Calu3 (cell line): ENCODE measurements at regions not wholly inside any gene's neighbourhood (a gene's known extent, or its start where the extent isn't known, plus 50 kb on each side); places are given as distances from the start of the nearest gene placed in this dataset.

Experiments
- BruUV-seq: library from RNA; stranded (reverse); fragments of 400-500 nt; replicated peaks from 2 replicates; lab custom pipeline; 2021; lab: Mats Ljungman, UMichigan
- CTCF ChIA-PET: fragments of 300-600 bp; sonication (Branson Sonifier 250); formaldehyde crosslinking; loops from one replicate; lab custom pipeline; 2022; ENCODE audit warnings: antibody characterized with exemption; lab: Charles Lee
- DNase-seq: peaks from one replicate; pipeline ENCODE4 v3.0.0; 2022
- H3K27ac Mint-ChIP-seq: one replicate; pipeline ENCODE4 v1.8.0; 2022; ENCODE audit warnings: mixed read lengths; ENCODE audit not compliant: unreplicated experiment
- H3K27me3 Mint-ChIP-seq: one replicate; pipeline ENCODE4 v1.8.0; 2022; ENCODE audit warnings: mixed read lengths; ENCODE audit not compliant: unreplicated experiment
- H3K36me3 Mint-ChIP-seq: one replicate; pipeline ENCODE4 v1.8.0; 2022; ENCODE audit warnings: mild to moderate bottlenecking, moderate library complexity, mixed read lengths; ENCODE audit not compliant: insufficient read depth, unreplicated experiment
- H3K4me1 Mint-ChIP-seq: one replicate; pipeline ENCODE4 v1.8.0; 2022; ENCODE audit warnings: mild to moderate bottlenecking, low read depth, mixed read lengths; ENCODE audit not compliant: unreplicated experiment
- H3K4me3 Mint-ChIP-seq: one replicate; pipeline ENCODE4 v1.8.0; 2022; ENCODE audit warnings: mild to moderate bottlenecking, low read depth, moderate library complexity, mixed read lengths; ENCODE audit not compliant: unreplicated experiment
- H3K9me3 Mint-ChIP-seq: one replicate; pipeline ENCODE4 v1.8.0; 2022; ENCODE audit warnings: low read depth, mixed read lengths; ENCODE audit not compliant: unreplicated experiment
- CTCF ChIP-seq: fragments of 200-600 bp; IDR thresholded peaks from one replicate; pipeline ENCODE4 v1.8.0; 2022; ENCODE audit warnings: antibody characterized with exemption; ENCODE audit not compliant: unreplicated experiment
- intact Hi-C: fragments of 100-400 bp; cut with micrococcal nuclease; formaldehyde crosslinking; loops from one replicate; pipeline ENCODE4 v1.10.0; 2022; ENCODE audit not compliant: unreplicated experiment

DNA sequence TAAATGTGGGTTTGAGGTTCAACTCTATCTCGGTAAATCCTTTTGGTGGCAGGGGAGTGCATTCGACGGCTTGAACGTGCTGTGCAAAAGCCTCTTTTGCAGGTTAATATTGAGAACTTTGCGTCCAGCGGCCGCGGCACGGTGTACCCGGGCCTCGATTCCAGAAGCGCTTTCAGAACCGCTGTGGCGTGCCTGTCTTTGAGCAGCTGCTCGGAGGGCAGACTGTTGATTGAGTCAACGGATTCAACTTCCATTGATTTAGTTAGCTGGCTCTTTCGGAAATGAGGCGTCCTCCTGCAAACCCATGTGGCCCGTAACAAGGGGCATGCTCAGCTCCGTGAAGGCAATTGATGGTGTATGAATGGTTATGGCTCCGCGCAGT, 1247.8 kb downstream of the BRD1 start:
- H3K27me3 Mint-ChIP-seq, result no peaks in the 10 kb centered on the region
- no TSS peak for BruUV-seq
- DNase-seq, result no peak
- H3K27ac Mint-ChIP-seq, result no peak overlapping the region
- no peaks in the 10 kb centered on the region for H3K4me1 Mint-ChIP-seq
- TF ChIP-seq CTCF, result no peak
- no peak overlapping the region for H3K4me3 Mint-ChIP-seq
- intact Hi-C loops, result no loop called here
- peaks cover 5% of the 10 kb centered on the region for H3K9me3 Mint-ChIP-seq
- H3K36me3 Mint-ChIP-seq, result no peaks in the 10 kb centered on the region
- CTCF ChIA-PET, result no interaction called here

DNA sequence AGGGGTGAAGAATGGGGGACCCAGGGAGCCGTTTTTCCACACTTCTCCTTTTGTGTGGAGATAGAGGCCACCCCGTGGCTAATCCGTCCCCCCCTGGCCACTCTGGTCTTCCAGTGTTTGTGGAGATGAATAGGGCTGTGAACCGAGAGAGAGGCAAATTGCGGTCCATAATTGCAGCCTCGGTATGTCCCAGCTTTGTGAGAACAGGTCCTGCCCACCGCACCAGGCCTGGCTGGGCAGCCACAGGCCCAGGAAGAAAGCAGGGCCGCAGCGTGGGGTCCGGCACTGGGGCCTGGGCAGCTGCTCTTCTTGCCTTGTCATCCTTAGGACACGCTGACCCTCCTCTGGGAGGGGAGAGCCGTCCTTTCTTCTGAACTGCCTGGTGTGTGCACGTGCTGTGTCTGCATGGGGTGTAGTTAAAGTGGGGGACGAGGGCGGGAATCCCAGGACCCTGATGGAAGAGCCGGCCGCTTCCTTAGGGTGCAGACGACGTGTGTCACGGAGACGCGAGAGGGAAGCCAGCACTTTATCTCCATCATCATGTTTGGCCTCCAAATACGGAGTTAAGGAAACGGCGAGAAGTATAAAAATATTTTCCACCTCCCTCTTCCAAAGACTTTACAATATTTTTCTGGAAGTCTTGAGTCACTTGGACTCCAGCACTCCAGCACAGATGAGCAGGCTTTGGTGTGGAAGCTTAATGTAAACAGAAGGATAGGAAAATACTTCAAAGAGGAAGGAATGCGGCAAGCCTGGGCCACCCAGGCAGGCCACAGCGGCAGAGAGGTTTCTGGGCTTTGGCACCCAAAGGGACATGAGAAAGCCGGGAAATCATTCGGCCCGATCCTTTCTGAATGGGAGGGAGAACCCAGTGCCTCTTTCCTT, 1248.4 kb downstream of the BRD1 start:
- Mint-ChIP-seq H3K36me3 (no peaks in the 10 kb centered on the region), H3K27ac (no peak overlapping the region), H3K27me3 (no peaks in the 10 kb centered on the region), H3K9me3 (peaks cover 5% of the 10 kb centered on the region), H3K4me3 (no peak overlapping the region), H3K4me1 (no peaks in the 10 kb centered on the region)
- no peak for TF ChIP-seq CTCF
- intact Hi-C loops, result no loop called here
- CTCF ChIA-PET, result no interaction called here
- BruUV-seq, result no TSS peak
- no peak for DNase-seq

- H3K4me1 Mint-ChIP-seq, result no peaks in the 10 kb centered on the region
- intact Hi-C loops, result no loop called here
- H3K27ac Mint-ChIP-seq, result no peak overlapping the region
- CTCF ChIA-PET, result no interaction called here
- H3K36me3 Mint-ChIP-seq, result no peaks in the 10 kb centered on the region
- no TSS peak for BruUV-seq
- TF ChIP-seq CTCF, result no peak
- H3K4me3 Mint-ChIP-seq, result no peak overlapping the region
- DNase-seq, result no peak
- H3K9me3 Mint-ChIP-seq, result peaks cover 5% of the 10 kb centered on the region
- H3K27me3 Mint-ChIP-seq, result no peaks in the 10 kb centered on the region
Observed at GRCh38 chr22:48578138-48579042, 1249.3 kb downstream of the BRD1 start.

- BruUV-seq, result no TSS peak
- no peak overlapping the region for H3K27ac Mint-ChIP-seq
- H3K27me3 Mint-ChIP-seq, result no peaks in the 10 kb centered on the region
- H3K4me1 Mint-ChIP-seq, result no peaks in the 10 kb centered on the region
- CTCF ChIA-PET, result no interaction called here
- no peaks in the 10 kb centered on the region for H3K36me3 Mint-ChIP-seq
- DNase-seq, result no peak
- no peak for TF ChIP-seq CTCF
- intact Hi-C loops, result no loop called here
- no peak overlapping the region for H3K4me3 Mint-ChIP-seq
- peaks cover 5% of the 10 kb centered on the region for H3K9me3 Mint-ChIP-seq
Observed at GRCh38 chr22:48577691-48578090, 1250.0 kb downstream of the BRD1 start.
